ENCODE measurements at regions not wholly inside any gene's neighbourhood (a gene's known extent, or its start where the extent isn't known, plus 50 kb on each side); places are given as distances from the start of the nearest gene placed in this dataset.

- ChIA-PET CTCF (no interaction called here), POLR2A (ENCODE audit: unreplicated experiment) (no interaction called here)
- no peaks in the 10 kb centered on the region for H3K27me3 ChIP-seq (ENCODE audit: insufficient read depth, low read depth)
- intact Hi-C loops (cut with micrococcal nuclease; ENCODE audit: unreplicated experiment): no loop called here
- H3K27ac ChIP-seq: no peak overlapping the region
- H3K4me3 ChIP-seq: no peak overlapping the region
- no peaks in the 10 kb centered on the region for H3K9me2 ChIP-seq (ENCODE audit: insufficient read depth)
- H3K79me2 ChIP-seq (ENCODE audit: low read depth): no peaks in the 10 kb centered on the region
- no peaks in the 10 kb centered on the region; the same call in 1 of the 2 replicates for H3K9me3 ChIP-seq (ENCODE audit: insufficient read depth, low read depth)
- H4K20me1 ChIP-seq (ENCODE audit: insufficient read depth): no peaks in the 10 kb centered on the region
- H3K36me3 ChIP-seq (ENCODE audit: low read depth): no peaks in the 10 kb centered on the region
- no TSS peak for BruUV-seq (replicated peaks)
- no peak overlapping the region for H2AFZ ChIP-seq
- DNase-seq: no peak
- no peaks in the 10 kb centered on the region for H3F3A ChIP-seq (ENCODE audit: insufficient read depth, low read depth)
- TF ChIP-seq CTCF (conservative IDR thresholded peaks at IDR 0.05) (no peak), EZH2 (IDR thresholded peaks at IDR 0.05; ENCODE audit: low read depth) (no peak)
- H3K4me2 ChIP-seq: no peak overlapping the region
- H3K4me1 ChIP-seq (replicated peaks; ENCODE audit: insufficient read depth): peaks cover 5% of the 10 kb centered on the region
These were observed 213.3 kb upstream of the THRB start for GRCh38 chr3:24707936-24708335.

- no TSS peak for BruUV-seq (replicated peaks)
- Histone ChIP-seq H3F3A (ENCODE audit: insufficient read depth, low read depth) (no peaks in the 10 kb centered on the region), H3K9me3 (ENCODE audit: insufficient read depth, low read depth) (no peaks in the 10 kb centered on the region; the same call in 1 of the 2 replicates), H3K4me2 (no peak overlapping the region), H3K79me2 (ENCODE audit: low read depth) (no peaks in the 10 kb centered on the region), H3K4me1 (replicated peaks; ENCODE audit: insufficient read depth) (no peaks in the 10 kb centered on the region), H3K27ac (no peak overlapping the region), H2AFZ (no peak overlapping the region), H3K9me2 (ENCODE audit: insufficient read depth) (no peaks in the 10 kb centered on the region), H3K36me3 (ENCODE audit: low read depth) (no peaks in the 10 kb centered on the region), H3K27me3 (ENCODE audit: insufficient read depth, low read depth) (no peaks in the 10 kb centered on the region), H3K4me3 (no peak overlapping the region), H4K20me1 (ENCODE audit: insufficient read depth) (no peaks in the 10 kb centered on the region)
- POLR2A ChIA-PET (ENCODE audit: unreplicated experiment): interaction anchor here (0.8 kb wide), 1 partner anchor 872 kb away, joined by 15 read pairs; no protein-coding TSS in a partner anchor
- CTCF ChIA-PET: no interaction called here
- intact Hi-C loops (cut with micrococcal nuclease; ENCODE audit: unreplicated experiment): no loop called here
- no peak for TF ChIP-seq EZH2 (IDR thresholded peaks at IDR 0.05; ENCODE audit: low read depth)
- no peak for TF ChIP-seq CTCF (conservative IDR thresholded peaks at IDR 0.05)
- no peak for DNase-seq
These were observed 215.3 kb upstream of the THRB start for GRCh38 chr3:24709956-24710355.

GRCh38 chr3:24713516-24713915, 218.9 kb upstream of the THRB start:
- Histone ChIP-seq H2AFZ (no peak overlapping the region), H3K36me3 (ENCODE audit: low read depth) (no peaks in the 10 kb centered on the region), H4K20me1 (ENCODE audit: insufficient read depth) (no peaks in the 10 kb centered on the region), H3K79me2 (ENCODE audit: low read depth) (no peaks in the 10 kb centered on the region), H3K9me3 (ENCODE audit: insufficient read depth, low read depth) (no peaks in the 10 kb centered on the region), H3K4me1 (replicated peaks; ENCODE audit: insufficient read depth) (no peaks in the 10 kb centered on the region), H3K9me2 (ENCODE audit: insufficient read depth) (no peaks in the 10 kb centered on the region), H3K27me3 (ENCODE audit: insufficient read depth, low read depth) (no peaks in the 10 kb centered on the region), H3K4me2 (no peak overlapping the region), H3K27ac (no peak overlapping the region), H3K4me3 (no peak overlapping the region), H3F3A (ENCODE audit: insufficient read depth, low read depth) (no peaks in the 10 kb centered on the region)
- POLR2A ChIA-PET (ENCODE audit: unreplicated experiment): no interaction called here
- BruUV-seq (replicated peaks): no TSS peak
- TF ChIP-seq EZH2 (IDR thresholded peaks at IDR 0.05; ENCODE audit: low read depth): no peak
- TF ChIP-seq CTCF (conservative IDR thresholded peaks at IDR 0.05): no peak
- intact Hi-C loops (cut with micrococcal nuclease; ENCODE audit: unreplicated experiment): no loop called here
- CTCF ChIA-PET: no interaction called here
- DNase-seq: no peak

All from PC-9 (cell line).